Naive thymus-derived CD4-positive, alpha-beta T cell (primary cell): ENCODE measurements at regions not wholly inside any gene's neighbourhood (a gene's known extent, or its start where the extent isn't known, plus 50 kb on each side); places are given as distances from the start of the nearest gene placed in this dataset.

ENCODE experiments used
- ATAC-seq: fragments of 150-1000 bp; cut with Tn5 transposase; 2 replicates; pipeline ENCODE4 v1.10.0; 2021; ENCODE audit warnings: mild to moderate bottlenecking, moderate library complexity
- CTCF ChIA-PET: fragments of 350-600 bp; sonication (Branson Sonifier 250); formaldehyde crosslinking; loops from one replicate; lab custom pipeline; 2021; ENCODE audit warnings: antibody characterized with exemption; lab: Charles Lee
- POLR2A ChIA-PET: fragments of 350-600 bp; sonication (Branson Sonifier 250); formaldehyde crosslinking; loops from one replicate; lab custom pipeline; 2021; ENCODE audit warnings: antibody characterized with exemption, inconsistent platforms; lab: Charles Lee
- DNase-seq, 9 donors: peaks; one replicate each; pipeline versions ENCODE4 v3.0.0 to v3.0.0-alpha.2; 2020 to 2022; ENCODE audit warnings: mixed read lengths in 1 of 9
- H3K27ac ChIP-seq: one replicate; pipeline ENCODE4 v1.7.0; 2013; ENCODE audit warnings: mild to moderate bottlenecking, low read depth, low read length, moderate library complexity
- H3K27me3 ChIP-seq, 2 donors: one replicate each; pipeline ENCODE4 v1.7.0; 2013; ENCODE audit warnings: low read length in 2 of 2, mild to moderate bottlenecking in 2 of 2, moderate library complexity in 2 of 2; ENCODE audit not compliant: control insufficient read depth in 2 of 2, insufficient read depth in 2 of 2
- H3K36me3 ChIP-seq, 3 experiments: 1 replicate in 2 of 3; 2 replicates in 1 of 3; pipeline ENCODE4 v1.7.0; 2013; ENCODE audit warnings: low read length in 3 of 3, mild to moderate bottlenecking in 3 of 3, moderate library complexity in 1 of 3; ENCODE audit not compliant: insufficient read depth in 3 of 3, control insufficient read depth in 2 of 3
- H3K4me1 ChIP-seq, 2 donors: one replicate each; pipeline ENCODE4 v1.7.0; 2013; ENCODE audit warnings: low read length in 2 of 2, mild to moderate bottlenecking in 2 of 2, moderate library complexity in 1 of 2; ENCODE audit not compliant: control insufficient read depth in 2 of 2, insufficient read depth in 2 of 2
- H3K4me3 ChIP-seq: 2 replicates; pipeline ENCODE4 v1.7.0; 2013; ENCODE audit warnings: mild to moderate bottlenecking, low read length
- H3K9me3 ChIP-seq, 3 experiments: 1 replicate in 2 of 3; 2 replicates in 1 of 3; pipeline ENCODE4 v1.7.0; 2013; ENCODE audit warnings: low read length in 3 of 3; ENCODE audit not compliant: control insufficient read depth in 2 of 3
- H3K27ac Mint-ChIP-seq, 9 donors: one replicate each; pipeline ENCODE4 v1.8.0; 2020 to 2022; ENCODE audit warnings: mixed read lengths in 9 of 9, mild to moderate bottlenecking in 8 of 9, moderate library complexity in 5 of 9, inconsistent platforms in 2 of 9
- H3K27me3 Mint-ChIP-seq, 5 donors: one replicate each; pipeline ENCODE4 v1.8.0; 2021 to 2022; ENCODE audit warnings: mixed read lengths in 5 of 5, mild to moderate bottlenecking in 1 of 5
- H3K36me3 Mint-ChIP-seq, 5 donors: one replicate each; pipeline ENCODE4 v1.8.0; 2020 to 2022; ENCODE audit warnings: mixed read lengths in 5 of 5, mild to moderate bottlenecking in 3 of 5, inconsistent platforms in 1 of 5
- H3K4me1 Mint-ChIP-seq, 7 donors: one replicate each; pipeline ENCODE4 v1.8.0; 2020 to 2022; ENCODE audit warnings: mixed read lengths in 7 of 7, mild to moderate bottlenecking in 3 of 7, inconsistent platforms in 1 of 7
- H3K4me3 Mint-ChIP-seq, 10 donors: one replicate each; pipeline ENCODE4 v1.8.0; 2020 to 2022; ENCODE audit warnings: mild to moderate bottlenecking in 10 of 10, mixed read lengths in 10 of 10, moderate library complexity in 6 of 10, inconsistent platforms in 2 of 10
- H3K9me3 Mint-ChIP-seq, 11 donors: one replicate each; pipeline ENCODE4 v1.8.0; 2020 to 2022; ENCODE audit warnings: mixed read lengths in 11 of 11, mild to moderate bottlenecking in 4 of 11, inconsistent platforms in 1 of 11, moderate library complexity in 1 of 11
- intact Hi-C, 2 donors: fragments of 100-400 bp; cut with micrococcal nuclease; formaldehyde crosslinking; loops; one replicate each; pipeline ENCODE4 v1.15.1; 2023

DNA sequence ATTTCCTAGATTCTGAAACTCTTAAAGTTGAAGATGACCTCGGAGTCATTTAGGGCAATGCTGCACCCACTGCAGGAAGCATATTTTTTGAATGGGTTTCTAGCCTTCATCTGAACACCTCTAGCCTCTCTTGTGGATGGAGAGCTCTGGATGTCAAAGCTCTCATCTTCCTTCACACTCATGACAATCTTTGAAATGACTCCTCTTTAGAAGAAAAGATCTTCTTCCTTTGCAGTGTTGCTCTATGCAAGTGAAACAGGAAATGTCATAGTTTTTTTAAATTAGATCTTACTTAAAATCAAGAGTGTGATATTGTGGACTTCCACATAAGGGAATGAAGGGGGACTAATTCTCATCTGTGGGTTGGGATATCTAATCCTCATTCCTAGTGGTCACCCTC lies 86.3 kb upstream of the GRIP1 start:
- no peak for DNase-seq
- Mint-ChIP-seq H3K4me3 (peak overlapping the region in 8 of 10 donors; percentile 13 to 63 (median 44)), H3K36me3 (peaks cover 0 to 6% (median 2%) of the 10 kb centered on the region in 5 donors), H3K27ac (peak overlapping the region in 8 of 9 donors; percentile 11 to 84 (median 70)), H3K9me3 (peaks cover 0 to 9% (median 2%) of the 10 kb centered on the region in 11 donors), H3K4me1 (peaks cover 12 to 51% (median 37%) of the 10 kb centered on the region in 7 donors), H3K27me3 (peaks cover 0 to 39% (median 0%) of the 10 kb centered on the region in 5 donors)
- intact Hi-C loops: loop anchor here in 1 of 2 donors (2.0 kb wide), 1 partner anchor 56 kb away; no protein-coding TSS in a partner anchor
- Histone ChIP-seq H3K27me3 (no peaks in the 10 kb centered on the region), H3K36me3 (no peaks in the 10 kb centered on the region), H3K9me3 (no peaks in the 10 kb centered on the region), H3K4me3 (no peak overlapping the region), H3K27ac (peak overlapping the region; percentile 41), H3K4me1 (peaks cover 0 to 32% of the 10 kb centered on the region in 2 donors)
- ATAC-seq: no peak
- POLR2A ChIA-PET: interaction anchor here (0.8 to 2.7 kb wide), 2 partner anchors 22 to 24 kb away, joined by 3 to 7 read pairs; no protein-coding TSS in a partner anchor
- CTCF ChIA-PET: no interaction called here

DNA sequence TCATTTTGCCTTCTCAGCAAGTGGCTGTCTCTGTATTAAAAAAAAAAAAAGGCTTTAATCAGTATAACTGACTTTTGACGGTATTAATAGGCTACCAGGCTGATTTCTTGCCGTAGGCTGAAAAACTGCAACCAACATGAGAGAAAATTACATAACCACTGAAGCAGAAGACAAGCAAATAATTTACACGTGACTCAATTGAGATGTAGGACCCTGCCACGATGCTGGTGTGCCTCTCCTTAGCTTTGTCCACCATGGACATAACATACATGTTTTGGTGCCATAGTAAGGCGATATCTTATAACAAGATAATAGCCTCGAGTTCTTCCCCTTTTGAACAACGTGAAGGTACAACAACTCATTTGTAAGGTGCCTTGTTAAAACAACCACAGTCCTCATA lies 88.7 kb upstream of the GRIP1 start:
- DNase-seq: no peak
- peaks cover 0 to 3% (median 0%) of the 10 kb centered on the region in 11 donors for H3K9me3 Mint-ChIP-seq
- intact Hi-C loops: no loop called here
- H3K27ac Mint-ChIP-seq: peak overlapping the region in 6 of 9 donors; percentile 18 to 84 (median 46)
- no peak for ATAC-seq
- peaks cover 12 to 51% (median 37%) of the 10 kb centered on the region in 7 donors for H3K4me1 Mint-ChIP-seq
- Histone ChIP-seq H3K4me3 (no peak overlapping the region), H3K27ac (no peak overlapping the region), H3K27me3 (no peaks in the 10 kb centered on the region), H3K36me3 (no peaks in the 10 kb centered on the region), H3K4me1 (peaks cover 0 to 32% of the 10 kb centered on the region in 2 donors), H3K9me3 (no peaks in the 10 kb centered on the region)
- peaks cover 0 to 2% (median 0%) of the 10 kb centered on the region in 5 donors for H3K36me3 Mint-ChIP-seq
- ChIA-PET POLR2A (interaction anchor here (2.7 kb wide), 1 partner anchor 25 kb away, joined by 7 read pairs; no protein-coding TSS in a partner anchor), CTCF (no interaction called here)
- H3K27me3 Mint-ChIP-seq: peaks cover 0 to 35% (median 0%) of the 10 kb centered on the region in 5 donors
- H3K4me3 Mint-ChIP-seq: peak overlapping the region in 6 of 10 donors; percentile 3 to 69 (median 42)

DNA sequence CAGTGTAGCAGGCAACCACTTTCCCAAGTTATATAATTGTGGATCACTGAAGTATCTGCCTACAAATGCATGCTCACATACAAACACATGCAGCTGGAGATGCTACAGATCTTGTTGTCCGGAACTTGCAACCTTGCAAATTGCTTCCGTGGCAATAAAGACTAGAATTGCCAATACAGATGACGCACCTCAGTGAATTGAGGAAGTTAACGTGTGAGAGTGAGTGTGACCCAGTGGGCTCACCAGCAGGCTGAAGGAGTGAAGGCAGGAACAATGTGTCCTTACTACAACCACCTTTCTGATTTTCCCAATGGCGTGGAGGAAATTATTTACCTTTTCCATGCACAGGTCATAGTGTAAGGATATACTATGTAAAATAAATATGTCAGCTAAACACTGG lies 89.4 kb upstream of the GRIP1 start:
- H3K9me3 ChIP-seq: no peaks in the 10 kb centered on the region
- H3K27me3 ChIP-seq: no peaks in the 10 kb centered on the region
- Mint-ChIP-seq H3K36me3 (peaks cover 0 to 2% (median 0%) of the 10 kb centered on the region in 5 donors), H3K4me3 (no peak overlapping the region), H3K4me1 (peaks cover 13 to 49% (median 37%) of the 10 kb centered on the region in 7 donors), H3K27ac (peak overlapping the region in 1 of 9 donors; percentile 47), H3K27me3 (peaks cover 0 to 39% (median 0%) of the 10 kb centered on the region in 5 donors), H3K9me3 (peaks cover 0 to 3% (median 0%) of the 10 kb centered on the region in 11 donors)
- DNase-seq: no peak
- H3K4me1 ChIP-seq: peaks cover 0 to 32% of the 10 kb centered on the region in 2 donors
- intact Hi-C loops: no loop called here
- no peak overlapping the region for H3K27ac ChIP-seq
- ChIA-PET CTCF (no interaction called here), POLR2A (interaction anchor here (0.8 kb wide), 1 partner anchor 10 kb away, joined by 3 read pairs; no protein-coding TSS in a partner anchor)
- H3K4me3 ChIP-seq: no peak overlapping the region
- H3K36me3 ChIP-seq: no peaks in the 10 kb centered on the region
- ATAC-seq: no peak

DNA sequence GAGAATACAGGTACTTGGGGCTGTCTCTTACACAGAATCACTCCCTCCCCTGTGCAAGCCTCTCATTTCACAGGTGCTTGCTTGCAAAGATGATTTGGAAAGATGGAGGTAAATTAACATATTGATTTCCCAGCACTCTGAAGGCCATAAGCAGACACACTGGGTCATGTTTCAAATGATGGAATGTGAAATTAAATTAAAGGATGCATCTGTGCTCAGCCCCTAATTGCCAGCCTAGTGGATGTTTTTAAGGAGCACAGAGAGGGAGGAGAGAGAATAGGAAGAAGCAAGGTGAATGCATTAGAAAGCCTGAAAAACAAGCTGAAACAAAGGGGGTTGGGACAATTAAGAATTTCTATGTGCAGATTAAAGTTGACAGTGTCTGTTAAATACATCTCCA lies 96.1 kb upstream of the GRIP1 start:
- peaks cover 0 to 6% (median 0%) of the 10 kb centered on the region in 11 donors for H3K9me3 Mint-ChIP-seq
- intact Hi-C loops: loop anchor here (5.0 kb wide), 2 partner anchors 52 to 63 kb away; no protein-coding TSS in a partner anchor
- peaks cover 10 to 17% of the 10 kb centered on the region in 2 donors for H3K4me1 ChIP-seq
- H3K27ac Mint-ChIP-seq: peak overlapping the region in 1 of 9 donors; percentile 16
- CTCF ChIA-PET: no interaction called here
- ATAC-seq: no peak
- H3K4me1 Mint-ChIP-seq: peaks cover 16 to 38% (median 24%) of the 10 kb centered on the region in 7 donors
- peaks cover 0 to 61% (median 0%) of the 10 kb centered on the region in 5 donors for H3K27me3 Mint-ChIP-seq
- no peak for DNase-seq
- POLR2A ChIA-PET: interaction anchor here (1.6 kb wide), 1 partner anchor 33 kb away, joined by 4 read pairs; no protein-coding TSS in a partner anchor
- no peaks in the 10 kb centered on the region for H3K27me3 ChIP-seq
- no peak overlapping the region for H3K27ac ChIP-seq
- no peak overlapping the region for H3K4me3 ChIP-seq
- H3K9me3 ChIP-seq: no peaks in the 10 kb centered on the region
- no peak overlapping the region for H3K4me3 Mint-ChIP-seq
- H3K36me3 ChIP-seq: no peaks in the 10 kb centered on the region
- peaks cover 0 to 2% (median 0%) of the 10 kb centered on the region in 5 donors for H3K36me3 Mint-ChIP-seq

DNA sequence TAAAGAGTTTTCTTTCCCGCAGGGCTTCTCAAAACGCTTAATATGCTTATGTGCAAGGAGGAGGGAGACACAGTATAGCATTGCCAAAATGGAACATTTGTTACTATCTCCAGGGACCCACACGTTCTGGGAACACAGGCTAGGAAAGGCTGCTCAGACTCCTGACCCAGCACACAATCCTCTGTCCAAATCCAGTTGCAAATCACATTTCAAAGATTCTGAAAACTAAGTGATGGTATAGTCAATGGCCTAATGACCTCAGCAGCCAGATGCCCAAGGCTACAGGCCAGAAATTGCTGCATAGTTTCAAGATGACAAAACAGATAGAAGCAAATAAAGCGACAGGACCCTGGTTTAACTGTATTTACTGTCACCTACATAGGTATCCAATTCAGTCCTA lies 97.0 kb upstream of the GRIP1 start:
- POLR2A ChIA-PET: interaction anchor here (1.6 kb wide), 1 partner anchor 34 kb away, joined by 4 read pairs; no protein-coding TSS in a partner anchor
- Mint-ChIP-seq H3K36me3 (peaks cover 0 to 2% (median 0%) of the 10 kb centered on the region in 5 donors), H3K9me3 (peaks cover 0 to 6% (median 0%) of the 10 kb centered on the region in 11 donors), H3K4me3 (no peak overlapping the region), H3K4me1 (peaks cover 16 to 38% (median 24%) of the 10 kb centered on the region in 7 donors), H3K27me3 (peaks cover 0 to 66% (median 0%) of the 10 kb centered on the region in 5 donors), H3K27ac (peak overlapping the region in 1 of 9 donors; percentile 91)
- Histone ChIP-seq H3K27ac (no peak overlapping the region), H3K4me1 (peaks cover 10 to 17% of the 10 kb centered on the region in 2 donors), H3K36me3 (no peaks in the 10 kb centered on the region), H3K4me3 (no peak overlapping the region), H3K9me3 (no peaks in the 10 kb centered on the region), H3K27me3 (no peaks in the 10 kb centered on the region)
- DNase-seq (no peak), ATAC-seq (no peak)
- CTCF ChIA-PET: interaction anchor here (1.3 kb wide), 1 partner anchor 77 kb away, joined by 4 read pairs; no protein-coding TSS in a partner anchor
- intact Hi-C loops: loop anchor here (2.0 to 5.0 kb wide), 4 partner anchors 33 to 67 kb away; no protein-coding TSS in a partner anchor

DNA sequence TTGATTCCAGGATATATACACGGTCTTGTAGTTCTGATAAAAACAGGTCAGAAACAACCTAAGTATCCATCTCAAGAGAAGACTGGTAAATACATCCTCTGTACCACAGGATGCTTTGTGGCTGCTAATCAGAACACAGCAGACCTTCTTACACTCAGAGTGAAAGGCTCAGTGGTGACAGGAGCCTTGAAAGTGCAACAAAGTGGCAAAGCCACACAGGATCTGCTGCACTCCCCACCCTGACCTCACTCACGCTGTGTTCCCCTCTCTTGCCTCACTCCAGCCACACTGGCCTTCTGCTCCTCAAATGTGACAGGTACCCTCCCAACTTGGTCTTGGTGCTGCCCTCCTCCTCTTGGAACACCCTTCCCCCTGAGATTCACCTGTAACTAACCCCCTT lies 98.1 kb upstream of the GRIP1 start:
- no peak overlapping the region for H3K27ac ChIP-seq
- Mint-ChIP-seq H3K27me3 (peaks cover 0 to 70% (median 0%) of the 10 kb centered on the region in 5 donors), H3K4me1 (peaks cover 16 to 38% (median 24%) of the 10 kb centered on the region in 7 donors), H3K9me3 (peaks cover 0 to 6% (median 0%) of the 10 kb centered on the region in 11 donors), H3K4me3 (peak overlapping the region; percentile 5 to 80 (median 63)), H3K27ac (peak overlapping the region; percentile 78 to 91 (median 87)), H3K36me3 (peaks cover 0 to 2% (median 0%) of the 10 kb centered on the region in 5 donors)
- peak; percentile 91 for ATAC-seq
- H3K4me1 ChIP-seq: peaks cover 10 to 17% of the 10 kb centered on the region in 2 donors
- CTCF ChIA-PET: interaction anchor here (1.3 kb wide), 1 partner anchor 79 kb away, joined by 4 read pairs; no protein-coding TSS in a partner anchor
- DNase-seq: peak in 7 of 9 donors; percentile 16 to 63 (median 50)
- intact Hi-C loops: loop anchor here (2.0 to 5.0 kb wide), 4 partner anchors 34 to 68 kb away; no protein-coding TSS in a partner anchor
- POLR2A ChIA-PET: no interaction called here
- H3K4me3 ChIP-seq: no peak overlapping the region
- H3K9me3 ChIP-seq: no peaks in the 10 kb centered on the region
- no peaks in the 10 kb centered on the region for H3K27me3 ChIP-seq
- H3K36me3 ChIP-seq: no peaks in the 10 kb centered on the region
